Mesothelial cell of epicardium (in vitro differentiated cells): ENCODE measurements at regions not wholly inside any gene's neighbourhood (a gene's known extent, or its start where the extent isn't known, plus 50 kb on each side); places are given as distances from the start of the nearest gene placed in this dataset.

Experiments used
- DNase-seq, 2 experiments: peaks; one replicate each; pipeline ENCODE4 v3.0.0; 2021; ENCODE audit warnings: low spot score in 2 of 2; ENCODE audit not compliant: unreplicated experiment in 2 of 2
- H3K27ac Mint-ChIP-seq: 2 replicates; pipeline ENCODE4 v1.8.0; 2021; ENCODE audit warnings: mixed read lengths
- H3K27me3 Mint-ChIP-seq: 2 replicates; pipeline ENCODE4 v1.8.0; 2021; ENCODE audit warnings: low read depth, mixed read lengths
- H3K36me3 Mint-ChIP-seq: 2 replicates; pipeline ENCODE4 v1.8.0; 2021; ENCODE audit warnings: mixed read lengths
- H3K4me1 Mint-ChIP-seq: 2 replicates; pipeline ENCODE4 v1.8.0; 2021; ENCODE audit warnings: mixed read lengths
- H3K4me3 Mint-ChIP-seq: 2 replicates; pipeline ENCODE4 v1.8.0; 2021; ENCODE audit warnings: mild to moderate bottlenecking, moderate library complexity, mixed read lengths
- H3K9me3 Mint-ChIP-seq: 2 replicates; pipeline ENCODE4 v1.8.0; 2021; ENCODE audit warnings: mixed read lengths
- CTCF ChIP-seq: fragments of 200-600 bp; sonication (generic); IDR thresholded peaks from one replicate; pipeline ENCODE4 v1.5.0; 2021; ENCODE audit warnings: antibody characterized with exemption; ENCODE audit not compliant: unreplicated experiment

GRCh38 chr22:23386822-23387580 is 193.1 kb downstream of the IGLL1 start:
- DNase-seq, result no peak
- H3K4me3 Mint-ChIP-seq, result no peak overlapping the region
- H3K9me3 Mint-ChIP-seq, result no peaks in the 10 kb centered on the region
- peaks cover 49% of the 10 kb centered on the region for H3K4me1 Mint-ChIP-seq
- TF ChIP-seq CTCF, result no peak
- peak overlapping the region; percentile 94 for H3K27ac Mint-ChIP-seq
- no peaks in the 10 kb centered on the region for H3K27me3 Mint-ChIP-seq
- peaks cover 12% of the 10 kb centered on the region for H3K36me3 Mint-ChIP-seq

GRCh38 chr22:23385678-23386631 is 194.1 kb downstream of the IGLL1 start:
- Mint-ChIP-seq H3K36me3 (peaks cover 5% of the 10 kb centered on the region), H3K27ac (peak overlapping the region; percentile 94), H3K9me3 (no peaks in the 10 kb centered on the region), H3K4me1 (peaks cover 50% of the 10 kb centered on the region), H3K27me3 (no peaks in the 10 kb centered on the region), H3K4me3 (no peak overlapping the region)
- TF ChIP-seq CTCF, result peak; percentile 100
- DNase-seq, result peak; percentile 71 to 95

- Mint-ChIP-seq H3K27ac (peak overlapping the region; percentile 99), H3K36me3 (peaks cover 3% of the 10 kb centered on the region)
Observed at GRCh38 chr22:23384923-23385677, 195.0 kb downstream of the IGLL1 start.

DNA sequence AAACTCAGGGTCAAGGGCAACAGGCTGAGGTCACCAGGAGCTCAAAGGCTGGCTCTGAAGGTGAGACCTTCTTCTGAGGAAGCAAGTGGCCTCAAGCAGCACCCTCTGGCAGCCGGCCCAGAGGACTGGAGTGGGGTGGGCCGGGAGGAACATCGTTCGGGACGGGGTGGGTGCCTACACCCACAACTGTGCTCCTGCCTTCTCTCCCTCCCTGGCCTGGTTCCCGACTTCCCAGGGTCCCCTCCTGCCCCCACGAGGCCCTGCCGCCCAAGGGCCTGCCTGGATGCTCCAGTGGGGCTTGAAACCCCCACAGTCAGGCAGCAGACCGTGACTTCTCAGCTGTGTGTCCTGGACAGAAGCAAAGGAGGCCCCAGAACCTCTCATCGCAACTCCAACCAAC is 195.7 kb downstream of the IGLL1 start:
- Mint-ChIP-seq H3K4me1 (peaks cover 55% of the 10 kb centered on the region), H3K36me3 (peaks cover 2% of the 10 kb centered on the region)

More at GRCh38 chr22:23384923-23385677, 195.0 kb downstream of the IGLL1 start:
- Mint-ChIP-seq H3K4me1 (peaks cover 54% of the 10 kb centered on the region), H3K4me3 (no peak overlapping the region), H3K27me3 (no peaks in the 10 kb centered on the region), H3K9me3 (no peaks in the 10 kb centered on the region)
- TF ChIP-seq CTCF, result no peak
- DNase-seq, result no peak

More for the DNA sequence above, 195.7 kb downstream of the IGLL1 start:
- Mint-ChIP-seq H3K27me3 (no peaks in the 10 kb centered on the region), H3K4me3 (no peak overlapping the region), H3K9me3 (no peaks in the 10 kb centered on the region), H3K27ac (peak overlapping the region; percentile 99)
- no peak for DNase-seq
- no peak for TF ChIP-seq CTCF
